K562 (cell line): ENCODE measurements at regions not wholly inside any gene's neighbourhood (a gene's known extent, or its start where the extent isn't known, plus 50 kb on each side); places are given as distances from the start of the nearest gene placed in this dataset.

ENCODE experiments used
- ATAC-seq: fragments of 200-7000 bp; cut with Tn5 transposase; 3 replicates; pipeline ENCODE4 v1.9.1; 2020; ENCODE audit warnings: moderate library complexity
- BruUV-seq: library from RNA; stranded (reverse); fragments of 400-500 nt; replicated peaks from 2 replicates; lab custom pipeline; 2021; lab: Mats Ljungman, UMichigan
- CTCF ChIA-PET: fragments of 300-600 bp; formaldehyde crosslinking; extraction: SDS; loops from one replicate; lab custom pipeline; 2021; ENCODE audit warnings: low intra/inter-chr PET ratio; lab: Yijun Ruan, JAX
- POLR2A ChIA-PET: fragments of 300-600, 350-650 bp; sonication (Branson Sonifier 250); formaldehyde crosslinking; extraction: SDS; loops from one replicate; lab custom pipeline; 2021; ENCODE audit warnings: antibody characterized with exemption, inconsistent platforms; lab: Yijun Ruan, JAX
- DNase-seq, 4 experiments: peaks; one replicate each; pipeline versions ENCODE4 v3.0.0 to v3.0.0-alpha.2; 2011 to 2018; ENCODE audit warnings: low spot score in 3 of 4, mixed read lengths in 3 of 4; ENCODE audit errors: extremely low read depth in 1 of 4
- FAIRE-seq: peaks from 2 replicates; lab custom pipeline; 2011; peaks lifted over from hg19 to GRCh38; lab: Jason Lieb, UNC
- H2AFZ ChIP-seq: 2 replicates; pipeline ENCODE4 v1.6.0; 2011; ENCODE audit warnings: low read depth, low read length, control low read depth, inconsistent platforms
- H3K27ac ChIP-seq: fragments of 200-600 bp; 3 replicates; pipeline ENCODE4 v1.8.0; 2011; ENCODE audit warnings: low read depth, mild to moderate bottlenecking, control low read depth, inconsistent platforms, low read length, moderate library complexity, mixed read lengths; ENCODE audit errors: extremely low read depth
- H3K27me3 ChIP-seq, 2 experiments: fragments of 300-600 bp in 1 of 2; 2 replicates in 1 of 2; 3 replicates in 1 of 2; pipeline versions ENCODE4 v1.6.0 to v1.8.0; 2011; ENCODE audit warnings: inconsistent platforms in 2 of 2, low read length in 2 of 2, mild to moderate bottlenecking in 1 of 2, mixed read lengths in 1 of 2, moderate library complexity in 1 of 2; ENCODE audit not compliant: control insufficient read depth in 2 of 2, insufficient read depth in 2 of 2
- H3K36me3 ChIP-seq: fragments of 300-600 bp; 3 replicates; pipeline ENCODE4 v1.8.0; 2011; ENCODE audit warnings: mild to moderate bottlenecking, low read length, inconsistent platforms; ENCODE audit not compliant: control insufficient read depth, insufficient read depth
- H3K4me1 ChIP-seq, 2 experiments: fragments of 200-600 bp in 1 of 2; replicated peaks in 1 of 2; 2 replicates in 1 of 2; 3 replicates in 1 of 2; pipeline versions ENCODE4 v1.5.1 to v1.8.0; 2011; ENCODE audit warnings: inconsistent platforms in 2 of 2, low read length in 2 of 2, mild to moderate bottlenecking in 1 of 2, mixed read lengths in 1 of 2, moderate library complexity in 1 of 2; ENCODE audit not compliant: control insufficient read depth in 2 of 2, insufficient read depth in 2 of 2
- H3K4me2 ChIP-seq: 2 replicates; pipeline ENCODE4 v1.6.1; 2011; ENCODE audit warnings: low read length, control low read depth, inconsistent platforms, mixed read lengths; ENCODE audit not compliant: insufficient read depth
- H3K4me3 ChIP-seq: fragments of 200-600 bp; sonication (generic), shearing (Covaris generic); 2 replicates; pipeline ENCODE4 v1.5.1; 2016; ENCODE audit warnings: control low read depth, inconsistent platforms
- H3K79me2 ChIP-seq: fragments of 200-600 bp; 3 replicates; pipeline ENCODE4 v1.8.0; 2011; ENCODE audit warnings: low read length, inconsistent platforms; ENCODE audit not compliant: control insufficient read depth, insufficient read depth
- H3K9ac ChIP-seq, 2 experiments: 2 replicates each; pipeline versions ENCODE4 v1.6.0 to v1.6.1; 2011; ENCODE audit warnings: low read depth in 2 of 2, low read length in 2 of 2, control low read depth in 1 of 2, inconsistent platforms in 1 of 2, mild to moderate bottlenecking in 1 of 2, mixed read lengths in 1 of 2; ENCODE audit not compliant: insufficient read depth in 1 of 2
- H3K9me1 ChIP-seq: one replicate; pipeline ENCODE4 v1.6.0; 2011; ENCODE audit warnings: inconsistent platforms, mild to moderate bottlenecking, low read length, moderate library complexity; ENCODE audit not compliant: control insufficient read depth, insufficient read depth
- H3K9me3 ChIP-seq: replicated peaks from 2 replicates; pipeline ENCODE4 v1.5.1; 2011; ENCODE audit warnings: low read depth, low read length, inconsistent platforms; ENCODE audit not compliant: control insufficient read depth, insufficient read depth
- H4K20me1 ChIP-seq: replicated peaks from 2 replicates; pipeline ENCODE4 v1.6.1; 2011; ENCODE audit warnings: low read length, inconsistent platforms, mixed read lengths; ENCODE audit not compliant: control insufficient read depth, insufficient read depth
- ELF1 ChIP-seq: fragments of 200-800 bp; sonication (Bioruptor generic); IDR thresholded peaks from 2 replicates; pipeline ENCODE4 v1.6.1; 2016; ENCODE audit warnings: missing genetic modification characterization, missing compliant biosample characterization
- MED1 ChIP-seq: sonication (generic); formaldehyde crosslinking; IDR thresholded peaks from 2 replicates; pipeline ENCODE4 v1.8.1; 2023; ENCODE audit warnings: missing genetic modification reagents, borderline replicate concordance
- NR4A1 ChIP-seq, 2 experiments: fragments of 250-450 bp in 1 of 2; fragments of 450-650 bp in 1 of 2; sonication (Bioruptor Pico) in 1 of 2; IDR thresholded peaks; 2 replicates each; pipeline versions ENCODE4 v1.4.0 to v1.6.1; 2016 to 2020; ENCODE audit warnings: mild to moderate bottlenecking in 2 of 2, missing compliant biosample characterization in 1 of 2, missing genetic modification characterization in 1 of 2, moderate library complexity in 1 of 2
- ZBTB8A ChIP-seq: fragments of 450-650 bp; IDR thresholded peaks from 2 replicates; pipeline ENCODE4 v1.6.1; 2018; ENCODE audit warnings: mild to moderate bottlenecking, moderate library complexity; ENCODE audit not compliant: partially characterized antibody
- ZNF146 ChIP-seq: IDR thresholded peaks from one replicate; pipeline ENCODE4 v1.6.1; 2018; ENCODE audit warnings: missing compliant biosample characterization; ENCODE audit not compliant: unreplicated experiment
- ZNF316 ChIP-seq: fragments of 450-650 bp; IDR thresholded peaks from 2 replicates; pipeline ENCODE4 v1.6.1; 2016
- WGBS: fragments of 100-300 bp; shearing (Covaris generic); methylation state at CpG from one replicate; pipeline ENCODE4 v1.1.6; 2016; ENCODE audit warnings: low coverage, mixed read lengths; ENCODE audit not compliant: insufficient coverage; ENCODE audit errors: missing lambda C conversion rate; 5-methylcytosine and 5-hydroxymethylcytosine counted together
- in situ Hi-C: fragments of 300-500 bp; cut with MboI; formaldehyde crosslinking; loops from 4 replicates; pipeline ENCODE4 v1.15.0; 2018; ENCODE audit warnings: inconsistent platforms, mixed read lengths
- intact Hi-C: fragments of 100-400 bp; cut with micrococcal nuclease; formaldehyde crosslinking; loops from 2 replicates; pipeline ENCODE4 v1.14.2; 2022
- TF ChIP-seq, protein P1 (sequence below): sonication (generic); formaldehyde crosslinking; IDR thresholded peaks from 2 replicates; pipeline ENCODE4 v1.8.1; 2023; ENCODE audit warnings: mild to moderate bottlenecking, missing genetic modification reagents
- TF ChIP-seq, protein P2 (sequence below), 2 experiments: fragments of 450-650 bp; IDR thresholded peaks; 2 replicates each; pipeline ENCODE4 v1.6.1; 2016; ENCODE audit warnings: mild to moderate bottlenecking in 2 of 2, borderline replicate concordance in 1 of 2, low read depth in 1 of 2, moderate library complexity in 1 of 2
- TF ChIP-seq, protein P3 (sequence below): fragments of 250-450 bp; sonication (Bioruptor Pico); IDR thresholded peaks from 2 replicates; pipeline ENCODE4 v1.9.0; 2021; ENCODE audit warnings: mild to moderate bottlenecking, inconsistent platforms

DNA sequence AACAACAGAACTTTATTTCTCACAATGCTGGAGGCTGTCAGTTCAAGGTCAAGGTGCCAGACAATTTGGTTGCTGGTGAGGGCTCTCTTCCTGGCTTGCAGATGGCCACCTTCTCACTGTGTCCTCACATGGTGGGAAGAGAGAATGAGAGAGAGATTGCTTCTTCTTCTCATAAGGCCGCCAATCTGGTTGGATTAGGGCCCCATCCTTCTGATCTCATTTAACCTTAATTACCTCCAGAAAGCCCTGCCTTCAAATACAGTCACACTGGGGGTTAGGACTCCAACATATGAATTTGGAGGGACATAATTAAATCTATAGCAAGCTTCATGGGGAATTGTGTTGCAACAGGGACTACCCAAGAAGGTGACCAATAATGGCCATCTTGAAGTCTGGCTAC is 110.2 kb downstream of the LHX2 start:
- intact Hi-C loops, result no loop called here
- Histone ChIP-seq H3K4me3 (no peak overlapping the region), H3K4me1 (peaks cover 0 to 8% of the 10 kb centered on the region in 2 experiments; a peak in 1 of 5 replicates), H3K9me3 (no peaks in the 10 kb centered on the region; the same call in 1 of the 2 replicates), H3K36me3 (no peaks in the 10 kb centered on the region), H3K9me1 (no peaks in the 10 kb centered on the region), H2AFZ (no peak overlapping the region), H3K27me3 (peaks cover 3 to 19% of the 10 kb centered on the region in 2 experiments; a peak in 2 of 5 replicates), H4K20me1 (no peaks in the 10 kb centered on the region; the same call in 1 of the 2 replicates), H3K4me2 (no peak overlapping the region), H3K27ac (no peak overlapping the region), H3K9ac (no peak overlapping the region), H3K79me2 (no peaks in the 10 kb centered on the region)
- FAIRE-seq, result no peak
- BruUV-seq, result no TSS peak
- DNase-seq, result no peak
- ChIA-PET CTCF (interaction anchor here (0.6 kb wide), 1 partner anchor 198 kb away, joined by 3 read pairs; no protein-coding TSS in a partner anchor), POLR2A (interaction anchor here (0.5 kb wide), 1 partner anchor 121 kb away, joined by 3 read pairs; no protein-coding TSS in a partner anchor)
- 0% methylated on average over 1 of the region's 1 CpG for WGBS
- in situ Hi-C loops, result loop anchor here (25.0 kb wide), 1 partner anchor 941 kb away; no protein-coding TSS in a partner anchor
- ATAC-seq, result no peak
- TF ChIP-seq, protein P1, sequence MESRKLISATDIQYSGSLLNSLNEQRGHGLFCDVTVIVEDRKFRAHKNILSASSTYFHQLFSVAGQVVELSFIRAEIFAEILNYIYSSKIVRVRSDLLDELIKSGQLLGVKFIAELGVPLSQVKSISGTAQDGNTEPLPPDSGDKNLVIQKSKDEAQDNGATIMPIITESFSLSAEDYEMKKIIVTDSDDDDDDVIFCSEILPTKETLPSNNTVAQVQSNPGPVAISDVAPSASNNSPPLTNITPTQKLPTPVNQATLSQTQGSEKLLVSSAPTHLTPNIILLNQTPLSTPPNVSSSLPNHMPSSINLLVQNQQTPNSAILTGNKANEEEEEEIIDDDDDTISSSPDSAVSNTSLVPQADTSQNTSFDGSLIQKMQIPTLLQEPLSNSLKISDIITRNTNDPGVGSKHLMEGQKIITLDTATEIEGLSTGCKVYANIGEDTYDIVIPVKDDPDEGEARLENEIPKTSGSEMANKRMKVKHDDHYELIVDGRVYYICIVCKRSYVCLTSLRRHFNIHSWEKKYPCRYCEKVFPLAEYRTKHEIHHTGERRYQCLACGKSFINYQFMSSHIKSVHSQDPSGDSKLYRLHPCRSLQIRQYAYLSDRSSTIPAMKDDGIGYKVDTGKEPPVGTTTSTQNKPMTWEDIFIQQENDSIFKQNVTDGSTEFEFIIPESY (CRISPR knock-in tag), result no peak
- TF ChIP-seq MED1 (CRISPR knock-in tag), result no peak
- TF ChIP-seq ZNF146, result no peak
- TF ChIP-seq, protein P2, sequence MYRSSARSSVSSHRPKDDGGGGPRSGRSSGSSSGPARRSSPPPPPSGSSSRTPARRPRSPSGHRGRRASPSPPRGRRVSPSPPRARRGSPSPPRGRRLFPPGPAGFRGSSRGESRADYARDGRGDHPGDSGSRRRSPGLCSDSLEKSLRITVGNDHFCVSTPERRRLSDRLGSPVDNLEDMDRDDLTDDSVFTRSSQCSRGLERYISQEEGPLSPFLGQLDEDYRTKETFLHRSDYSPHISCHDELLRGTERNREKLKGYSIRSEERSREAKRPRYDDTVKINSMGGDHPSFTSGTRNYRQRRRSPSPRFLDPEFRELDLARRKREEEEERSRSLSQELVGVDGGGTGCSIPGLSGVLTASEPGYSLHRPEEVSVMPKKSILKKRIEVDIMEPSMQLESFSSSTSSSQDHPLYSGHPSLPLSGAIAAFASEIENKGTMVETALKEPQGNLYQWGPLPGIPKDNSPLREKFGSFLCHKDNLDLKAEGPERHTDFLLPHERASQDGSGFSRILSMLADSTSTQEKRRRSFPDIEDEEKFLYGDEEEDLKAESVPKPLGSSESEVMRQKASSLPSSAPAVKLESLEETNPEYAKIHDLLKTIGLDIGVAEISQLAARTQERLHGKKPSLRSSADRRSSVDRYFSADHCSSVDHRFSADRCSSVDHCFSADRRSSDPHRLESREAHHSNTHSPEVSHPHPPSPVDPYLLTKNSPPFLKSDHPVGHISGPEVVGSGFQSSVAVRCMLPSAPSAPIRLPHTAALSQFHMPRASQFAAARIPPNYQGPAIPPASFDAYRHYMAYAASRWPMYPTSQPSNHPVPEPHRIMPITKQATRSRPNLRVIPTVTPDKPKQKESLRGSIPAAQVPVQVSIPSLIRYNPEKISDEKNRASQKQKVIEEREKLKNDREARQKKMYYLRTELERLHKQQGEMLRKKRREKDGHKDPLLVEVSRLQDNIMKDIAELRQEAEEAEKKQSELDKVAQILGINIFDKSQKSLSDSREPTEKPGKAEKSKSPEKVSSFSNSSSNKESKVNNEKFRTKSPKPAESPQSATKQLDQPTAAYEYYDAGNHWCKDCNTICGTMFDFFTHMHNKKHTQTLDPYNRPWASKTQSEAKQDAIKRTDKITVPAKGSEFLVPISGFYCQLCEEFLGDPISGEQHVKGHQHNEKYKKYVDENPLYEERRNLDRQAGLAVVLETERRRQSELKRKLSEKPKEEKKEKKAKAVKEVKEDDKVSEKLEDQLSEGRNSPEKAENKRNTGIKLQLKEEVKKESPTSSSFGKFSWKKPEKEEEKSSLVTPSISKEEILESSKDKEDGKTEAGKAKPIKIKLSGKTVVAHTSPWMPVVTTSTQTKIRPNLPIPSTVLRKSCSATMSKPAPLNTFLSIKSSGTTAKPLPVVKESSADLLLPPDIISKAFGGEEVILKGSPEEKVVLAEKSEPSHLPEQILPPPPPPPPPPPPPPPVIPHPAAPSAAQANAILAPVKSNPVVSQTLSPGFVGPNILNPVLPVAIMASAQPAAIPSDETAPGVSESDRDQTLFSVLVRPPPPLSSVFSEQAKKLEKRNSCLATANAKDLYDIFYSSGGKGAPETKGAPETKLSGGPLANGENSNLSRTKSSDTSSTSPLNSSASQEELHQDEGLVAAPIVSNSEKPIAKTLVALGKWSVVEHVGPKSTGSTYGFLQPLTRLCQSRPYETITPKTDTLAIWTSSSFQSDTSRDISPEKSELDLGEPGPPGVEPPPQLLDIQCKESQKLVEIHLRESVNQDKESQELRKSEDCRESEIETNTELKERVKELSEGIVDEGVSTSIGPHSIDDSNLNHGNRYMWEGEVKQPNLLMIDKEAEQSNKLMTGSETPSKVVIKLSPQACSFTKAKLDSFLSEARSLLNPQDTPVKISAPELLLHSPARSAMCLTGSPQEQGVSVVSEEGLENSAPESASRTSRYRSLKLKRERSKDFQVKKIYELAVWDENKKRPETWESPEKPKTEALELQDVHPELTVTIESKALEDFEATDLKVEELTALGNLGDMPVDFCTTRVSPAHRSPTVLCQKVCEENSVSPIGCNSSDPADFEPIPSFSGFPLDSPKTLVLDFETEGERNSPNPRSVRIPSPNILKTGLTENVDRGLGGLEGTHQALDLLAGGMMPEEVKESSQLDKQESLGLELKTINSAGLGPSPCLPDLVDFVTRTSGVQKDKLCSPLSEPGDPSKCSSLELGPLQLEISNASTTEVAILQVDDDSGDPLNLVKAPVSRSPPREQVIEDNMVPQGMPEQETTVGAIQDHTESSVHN (IDR thresholded peaks at IDR 0.05; ENCODE audit: borderline replicate concordance in 1 of 2, low read depth in 1 of 2), result no peak
- no peak for TF ChIP-seq ZBTB8A
- TF ChIP-seq ZNF316, result no peak
- no peak for TF ChIP-seq NR4A1 (CRISPR knock-in tag; IDR thresholded peaks at IDR 0.05)
- TF ChIP-seq NR4A1 (tag; IDR thresholded peaks at IDR 0.05), result no peak
- TF ChIP-seq, protein P3, sequence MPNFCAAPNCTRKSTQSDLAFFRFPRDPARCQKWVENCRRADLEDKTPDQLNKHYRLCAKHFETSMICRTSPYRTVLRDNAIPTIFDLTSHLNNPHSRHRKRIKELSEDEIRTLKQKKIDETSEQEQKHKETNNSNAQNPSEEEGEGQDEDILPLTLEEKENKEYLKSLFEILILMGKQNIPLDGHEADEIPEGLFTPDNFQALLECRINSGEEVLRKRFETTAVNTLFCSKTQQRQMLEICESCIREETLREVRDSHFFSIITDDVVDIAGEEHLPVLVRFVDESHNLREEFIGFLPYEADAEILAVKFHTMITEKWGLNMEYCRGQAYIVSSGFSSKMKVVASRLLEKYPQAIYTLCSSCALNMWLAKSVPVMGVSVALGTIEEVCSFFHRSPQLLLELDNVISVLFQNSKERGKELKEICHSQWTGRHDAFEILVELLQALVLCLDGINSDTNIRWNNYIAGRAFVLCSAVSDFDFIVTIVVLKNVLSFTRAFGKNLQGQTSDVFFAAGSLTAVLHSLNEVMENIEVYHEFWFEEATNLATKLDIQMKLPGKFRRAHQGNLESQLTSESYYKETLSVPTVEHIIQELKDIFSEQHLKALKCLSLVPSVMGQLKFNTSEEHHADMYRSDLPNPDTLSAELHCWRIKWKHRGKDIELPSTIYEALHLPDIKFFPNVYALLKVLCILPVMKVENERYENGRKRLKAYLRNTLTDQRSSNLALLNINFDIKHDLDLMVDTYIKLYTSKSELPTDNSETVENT, result no peak
- TF ChIP-seq ELF1, result no peak
